ENCODE measurements at regions not wholly inside any gene's neighbourhood (a gene's known extent, or its start where the extent isn't known, plus 50 kb on each side); places are given as distances from the start of the nearest gene placed in this dataset.
A peak's percentile ranks its signal among the peaks of the same experiment; 100 is the strongest.

- no peak for DNase-seq (ENCODE audit: low read depth)
These were observed 67.8 kb downstream of the CASP12 start for GRCh38 chr11:104830508-104830907.

DNA sequence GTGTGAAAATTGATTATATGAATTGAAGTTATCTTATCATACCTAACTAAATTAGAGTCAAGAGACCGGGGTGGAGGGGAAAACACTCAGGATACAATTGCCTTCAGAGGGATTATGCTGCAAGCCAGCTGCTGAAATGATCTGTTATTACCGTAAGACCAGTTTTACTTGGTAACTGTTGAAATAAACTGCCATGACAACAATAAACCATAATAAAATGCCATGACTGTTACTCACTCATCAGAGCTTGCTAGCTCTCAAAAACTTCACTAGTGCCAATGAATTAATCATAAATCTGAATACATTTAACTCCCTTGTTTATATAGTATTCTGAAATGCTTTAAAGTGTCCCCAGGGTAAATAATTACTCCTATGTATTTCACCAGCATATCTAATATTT is 68.2 kb downstream of the CASP12 start:
- DNase-seq (ENCODE audit: low read depth) = no peak

- DNase-seq (ENCODE audit: low read depth) = no peak
These were observed 71.5 kb downstream of the CASP12 start for GRCh38 chr11:104826772-104827171.

DNA sequence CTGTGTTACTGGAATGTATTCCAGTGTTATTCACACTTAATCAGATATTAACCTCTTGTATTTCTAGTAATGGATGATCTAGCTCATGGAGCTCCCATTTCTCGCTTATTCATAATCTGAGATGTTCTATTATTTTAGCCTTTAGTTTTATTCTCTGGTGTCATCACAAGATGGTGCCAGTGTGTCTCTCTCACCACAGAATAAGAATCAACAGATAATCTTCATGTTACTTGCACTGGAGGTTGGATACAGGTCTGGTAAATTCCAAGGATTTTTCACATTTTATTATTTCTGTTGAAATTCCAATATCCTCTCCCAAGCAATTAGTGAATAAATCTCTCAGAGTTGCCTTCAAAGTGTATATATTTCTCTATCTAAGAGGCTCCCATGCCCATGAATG is 74.6 kb downstream of the CASP12 start:
- no peak for DNase-seq (ENCODE audit: low read depth)

DNA sequence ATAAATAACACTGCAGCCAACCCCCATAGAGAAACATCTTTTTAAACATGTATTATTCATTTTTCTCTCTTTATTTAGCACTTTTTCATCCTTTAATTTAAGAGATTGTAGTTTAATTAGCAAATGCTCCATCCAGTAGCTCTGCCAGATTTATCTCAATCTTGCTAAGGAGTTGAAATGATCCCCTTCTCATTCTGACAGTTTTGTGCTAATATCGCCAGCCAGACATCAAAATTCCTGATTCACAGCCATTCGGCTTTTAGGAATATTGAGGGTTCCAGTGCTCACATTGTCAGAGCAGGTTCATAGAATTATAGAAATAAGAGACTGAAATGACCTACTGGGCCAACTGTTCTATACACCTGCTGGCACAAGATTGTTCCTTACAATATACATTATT is 77.8 kb downstream of the CASP12 start:
- no peak for DNase-seq (ENCODE audit: low read depth)

GRCh38 chr11:104819603-104820002 is 78.7 kb downstream of the CASP12 start:
- DNase-seq (ENCODE audit: low read depth) = no peak

- no peak for DNase-seq (ENCODE audit: low read depth)
These were observed 79.2 kb downstream of the CASP12 start for GRCh38 chr11:104819107-104819506.

- DNase-seq (ENCODE audit: low read depth) = no peak
These were observed 80.3 kb downstream of the CASP12 start for GRCh38 chr11:104817973-104818372.

GRCh38 chr11:104813532-104813931 is 84.7 kb downstream of the CASP12 start:
- no peak for DNase-seq (ENCODE audit: low read depth)

DNA sequence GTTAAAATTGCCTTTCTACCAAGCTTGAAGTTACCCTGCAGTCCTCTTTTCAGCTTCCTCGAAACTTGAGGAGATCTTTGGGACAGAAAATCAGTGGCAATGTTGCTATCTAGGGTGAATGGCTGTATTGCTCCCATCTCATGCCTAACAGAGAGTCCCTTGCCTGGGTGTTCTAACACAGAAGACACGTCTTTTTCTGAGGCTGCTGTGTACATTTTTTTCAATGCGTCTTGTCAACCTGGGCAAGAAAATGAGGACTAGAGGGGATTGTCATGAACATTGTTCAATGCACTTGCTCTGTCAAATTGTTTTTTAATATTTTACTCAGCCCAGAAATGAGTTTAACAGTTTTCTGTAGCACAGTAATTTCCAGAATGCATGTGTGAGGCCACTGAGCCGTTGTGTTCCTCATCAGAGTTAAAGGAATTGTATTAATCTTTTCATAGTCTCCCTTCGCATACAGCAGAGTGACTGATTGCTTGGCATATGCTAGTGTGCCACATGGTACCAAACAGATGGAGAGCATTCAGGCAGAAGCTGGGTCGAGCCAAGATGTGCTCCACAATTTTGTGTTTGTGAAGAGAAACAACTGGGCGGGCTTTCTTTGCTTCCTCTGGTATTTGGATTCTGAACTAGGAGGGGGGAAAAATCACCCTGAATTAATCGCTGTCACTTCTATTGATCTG is 86.0 kb downstream of the CASP12 start:
- no peak for DNase-seq (ENCODE audit: low read depth)

- DNase-seq (ENCODE audit: low read depth) = no peak
These were observed 94.5 kb downstream of the CASP12 start for GRCh38 chr11:104803776-104804175.

DNA sequence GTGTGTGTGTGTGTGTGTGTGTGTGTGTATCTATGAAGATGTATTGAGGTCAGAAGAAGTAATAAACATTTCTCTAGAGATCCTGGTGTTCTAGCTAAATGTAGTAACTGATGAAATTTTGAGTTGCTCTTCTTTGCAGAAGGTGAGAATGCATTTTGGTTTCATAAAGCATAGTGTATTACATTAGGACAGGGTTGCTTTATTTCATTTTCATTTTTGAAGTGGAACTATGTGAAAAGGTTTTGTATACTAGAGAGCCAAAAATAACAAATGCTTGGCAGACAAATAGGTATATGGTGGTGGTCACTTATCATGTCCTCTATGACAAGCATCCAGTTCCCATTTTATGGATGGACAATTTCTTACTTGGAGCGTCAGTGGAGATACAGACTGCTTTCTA is 99.0 kb downstream of the CASP12 start:
- DNase-seq (ENCODE audit: low read depth) = no peak

GRCh38 chr11:104798789-104799188 is 99.5 kb downstream of the CASP12 start:
- DNase-seq (ENCODE audit: low read depth) = no peak

DNA sequence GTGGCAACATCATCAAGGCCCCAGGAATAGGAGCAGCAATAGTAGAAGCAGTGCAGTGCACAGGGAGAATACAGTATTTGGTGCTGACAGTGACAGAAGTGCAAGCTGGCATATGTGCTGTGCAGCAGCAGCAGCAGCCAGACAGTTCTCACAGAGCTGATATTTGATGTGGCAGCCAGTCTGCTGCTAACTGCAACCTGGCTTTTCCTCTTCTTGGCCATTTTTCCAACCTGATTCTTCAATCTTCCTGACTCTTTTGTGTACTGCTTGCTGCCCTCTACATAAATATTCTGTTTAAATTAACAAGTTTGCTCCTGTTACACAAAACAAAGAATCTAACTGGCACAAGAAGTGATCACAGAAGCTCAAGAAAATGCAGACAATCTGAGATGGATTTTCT is 102.0 kb downstream of the CASP12 start:
- DNase-seq (ENCODE audit: low read depth) = no peak

- no peak for DNase-seq (ENCODE audit: low read depth)
These were observed 102.6 kb downstream of the CASP12 start for GRCh38 chr11:104795501-104796213.

GRCh38 chr11:104792861-104793260 is 105.4 kb downstream of the CASP12 start:
- DNase-seq (ENCODE audit: low read depth) = no peak

GRCh38 chr11:104791896-104792295 is 106.4 kb downstream of the CASP12 start:
- DNase-seq (ENCODE audit: low read depth) = no peak

DNA sequence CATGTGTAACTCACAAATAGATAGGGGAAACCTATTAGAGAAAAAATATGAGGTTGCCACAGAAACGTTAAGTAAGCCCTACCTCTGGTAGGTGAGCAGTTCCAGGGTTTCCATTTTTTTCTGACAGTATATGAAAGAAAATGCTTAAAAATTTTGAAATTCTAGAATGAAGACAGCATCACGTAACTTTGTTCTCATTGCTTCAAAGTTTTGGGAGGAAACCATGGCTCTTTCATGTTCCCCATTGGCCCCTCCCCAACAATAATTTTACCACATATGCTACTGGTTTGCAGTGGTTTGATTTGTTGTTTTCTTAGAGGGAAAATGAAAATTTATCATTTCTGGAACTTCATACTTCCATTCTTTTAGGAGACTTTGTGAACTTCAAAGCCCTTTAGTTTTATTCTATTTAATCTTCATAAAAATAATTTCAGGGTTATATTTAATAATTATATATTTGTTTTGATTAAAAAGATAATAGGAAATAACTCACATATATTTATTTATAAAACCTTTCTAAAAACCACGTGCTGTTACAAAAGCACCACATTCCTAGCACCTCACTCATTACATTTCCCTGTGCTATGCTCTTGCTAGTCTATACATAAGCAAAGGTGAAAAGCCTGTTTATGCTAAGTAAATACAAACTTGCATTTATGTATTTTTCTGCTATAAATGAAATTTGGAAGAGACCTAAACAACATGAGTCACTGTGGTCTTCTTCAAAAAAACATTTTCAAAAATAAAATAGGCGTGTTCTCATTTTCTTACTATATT is 113.4 kb downstream of the CASP12 start:
- no peak for DNase-seq (ENCODE audit: low read depth)

DNA sequence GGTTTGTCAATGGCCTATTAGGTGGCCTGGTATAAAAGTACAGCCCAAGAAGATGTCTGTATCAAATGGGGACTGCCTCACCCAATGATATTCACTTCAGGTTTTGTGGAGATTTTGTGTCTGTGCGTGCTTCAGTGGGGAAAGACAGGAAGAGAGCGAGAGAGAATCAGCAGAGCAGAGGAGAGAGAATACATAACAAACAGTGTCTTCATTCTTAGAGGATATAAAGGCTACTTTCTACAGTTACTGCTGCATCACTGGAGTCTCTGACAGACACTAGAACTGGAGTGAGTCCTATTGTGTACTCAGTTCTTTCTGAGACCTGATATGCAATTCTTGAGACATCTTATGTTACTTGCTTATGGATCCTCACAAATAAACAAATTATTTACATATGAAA is 115.0 kb downstream of the CASP12 start:
- peak; percentile 1 for DNase-seq (ENCODE audit: low read depth)

- DNase-seq (ENCODE audit: low read depth) = no peak
These were observed 115.9 kb downstream of the CASP12 start for GRCh38 chr11:104782377-104782754.

- DNase-seq (ENCODE audit: low read depth) = no peak
These were observed 116.4 kb downstream of the CASP12 start for GRCh38 chr11:104781719-104782376.

DNA sequence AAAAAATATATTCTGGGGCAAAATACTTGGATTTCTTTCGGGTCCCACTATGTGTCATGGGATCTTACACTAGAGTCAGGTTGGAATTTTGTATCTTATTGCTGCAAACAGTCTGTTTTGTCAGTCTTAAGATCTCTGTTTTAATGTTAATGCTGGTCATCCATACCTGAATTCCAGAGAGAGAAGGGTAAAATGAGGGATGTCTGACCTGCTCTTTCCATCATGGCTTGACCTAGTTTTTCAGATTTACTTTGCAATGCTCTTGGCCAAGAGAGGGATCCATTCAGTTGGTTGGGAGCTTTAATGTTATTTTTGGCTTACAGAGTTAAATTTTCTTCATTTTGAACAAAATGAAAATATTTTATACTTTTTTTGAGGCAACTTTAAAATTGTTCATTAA is 117.2 kb downstream of the CASP12 start:
- DNase-seq (ENCODE audit: low read depth) = no peak
